ENCODE measurements at regions not wholly inside any gene's neighbourhood (a gene's known extent, or its start where the extent isn't known, plus 50 kb on each side); places are given as distances from the start of the nearest gene placed in this dataset.

DNA sequence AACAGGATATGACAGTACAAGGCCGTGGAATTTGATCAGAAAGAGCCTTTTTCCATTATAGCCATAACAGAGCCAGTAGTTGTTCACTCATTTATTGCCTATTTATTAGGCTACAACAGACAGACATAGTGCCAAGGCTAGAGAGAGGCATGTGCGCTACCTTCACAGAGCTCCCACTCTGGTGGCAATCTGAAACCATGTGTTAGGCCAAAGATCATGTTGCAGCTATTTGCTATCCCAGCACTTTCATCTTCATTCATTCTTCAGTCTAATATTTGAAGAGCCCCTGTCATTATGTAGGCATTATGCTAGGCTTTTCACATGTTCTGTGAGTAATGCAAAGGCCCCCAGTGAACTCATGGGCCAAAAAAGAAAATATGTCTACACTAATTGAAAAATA is 404.8 kb downstream of the IGSF11 start:
- TF ChIP-seq, protein P1, sequence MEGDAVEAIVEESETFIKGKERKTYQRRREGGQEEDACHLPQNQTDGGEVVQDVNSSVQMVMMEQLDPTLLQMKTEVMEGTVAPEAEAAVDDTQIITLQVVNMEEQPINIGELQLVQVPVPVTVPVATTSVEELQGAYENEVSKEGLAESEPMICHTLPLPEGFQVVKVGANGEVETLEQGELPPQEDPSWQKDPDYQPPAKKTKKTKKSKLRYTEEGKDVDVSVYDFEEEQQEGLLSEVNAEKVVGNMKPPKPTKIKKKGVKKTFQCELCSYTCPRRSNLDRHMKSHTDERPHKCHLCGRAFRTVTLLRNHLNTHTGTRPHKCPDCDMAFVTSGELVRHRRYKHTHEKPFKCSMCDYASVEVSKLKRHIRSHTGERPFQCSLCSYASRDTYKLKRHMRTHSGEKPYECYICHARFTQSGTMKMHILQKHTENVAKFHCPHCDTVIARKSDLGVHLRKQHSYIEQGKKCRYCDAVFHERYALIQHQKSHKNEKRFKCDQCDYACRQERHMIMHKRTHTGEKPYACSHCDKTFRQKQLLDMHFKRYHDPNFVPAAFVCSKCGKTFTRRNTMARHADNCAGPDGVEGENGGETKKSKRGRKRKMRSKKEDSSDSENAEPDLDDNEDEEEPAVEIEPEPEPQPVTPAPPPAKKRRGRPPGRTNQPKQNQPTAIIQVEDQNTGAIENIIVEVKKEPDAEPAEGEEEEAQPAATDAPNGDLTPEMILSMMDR (IDR thresholded peaks at IDR 0.05), result no peak
- no peak for TF ChIP-seq POLR2A (IDR thresholded peaks at IDR 0.05)

Data from Peyer's patch (tissue), 4 donors.